Panc1 (cell line): ENCODE measurements at regions not wholly inside any gene's neighbourhood (a gene's known extent, or its start where the extent isn't known, plus 50 kb on each side); places are given as distances from the start of the nearest gene placed in this dataset.

Experiments
- CTCF ChIP-seq: fragments of 450-650 bp; IDR thresholded peaks from 2 replicates; pipeline ENCODE4 v1.5.1; 2017; ENCODE audit warnings: mild to moderate bottlenecking
- POLR2AphosphoS5 ChIP-seq: IDR thresholded peaks from 2 replicates; pipeline ENCODE4 v1.6.1; 2012; ENCODE audit warnings: mild to moderate bottlenecking, low read depth, low read length, moderate library complexity
- REST ChIP-seq, 2 experiments: IDR thresholded peaks; 2 replicates each; pipeline ENCODE4 v1.6.1; 2011 to 2012; ENCODE audit warnings: low read depth in 2 of 2, control low read depth in 1 of 2, low read length in 1 of 2, mild to moderate bottlenecking in 1 of 2, moderate library complexity in 1 of 2; ENCODE audit not compliant: insufficient read depth in 1 of 2
- SIN3A ChIP-seq: IDR thresholded peaks from 2 replicates; pipeline ENCODE4 v1.6.1; 2012; ENCODE audit warnings: low read depth, mild to moderate bottlenecking, low read length, moderate library complexity, borderline replicate concordance; ENCODE audit not compliant: insufficient read depth
- TCF7L2 ChIP-seq: IDR thresholded peaks from 2 replicates; pipeline ENCODE4 v1.6.1; 2011; ENCODE audit warnings: mild to moderate bottlenecking, low read depth, low read length, inconsistent platforms

GRCh38 chr6:67362976-67363375 lies 1272.1 kb upstream of the ADGRB3 start:
- TF ChIP-seq TCF7L2 (no peak), CTCF (no peak), POLR2AphosphoS5 (no peak), REST (IDR thresholded peaks at IDR 0.05; ENCODE audit: insufficient read depth in 1 of 2, low read depth in 2 of 2, low read length in 1 of 2) (no peak), SIN3A (no peak)
